TTC549 (cell line): ENCODE measurements at regions not wholly inside any gene's neighbourhood (a gene's known extent, or its start where the extent isn't known, plus 50 kb on each side); places are given as distances from the start of the nearest gene placed in this dataset.
"Not testable (repeated sequence)": the region's sequence is repeated elsewhere in the genome, so short reads cannot be mapped to it uniquely, and the experiment has no call there.

Experiments used
- FAIRE-seq: peaks from 2 replicates; lab custom pipeline; 2012; peaks lifted over from hg19 to GRCh38; lab: Jason Lieb, UNC

- no peak for FAIRE-seq
Measured at GRCh38 chr4:96317891-96318290, 478.0 kb downstream of the PDHA2 start.

- no peak for FAIRE-seq
Measured at GRCh38 chr4:96326846-96327245, 487.0 kb downstream of the PDHA2 start.

GRCh38 chr4:96342196-96342595 is 502.3 kb downstream of the PDHA2 start:
- no peak for FAIRE-seq

GRCh38 chr4:96342790-96343455 is 503.0 kb downstream of the PDHA2 start:
- no peak for FAIRE-seq

GRCh38 chr4:96343836-96344235 is 503.9 kb downstream of the PDHA2 start:
- FAIRE-seq = no peak

- no peak for FAIRE-seq
Measured at GRCh38 chr4:96347582-96347981, 507.7 kb downstream of the PDHA2 start.

GRCh38 chr4:96352051-96352517 is 512.2 kb downstream of the PDHA2 start:
- no peak for FAIRE-seq

- no peak for FAIRE-seq
Measured at GRCh38 chr4:96354036-96354712, 514.3 kb downstream of the PDHA2 start.

- no peak for FAIRE-seq
Measured at GRCh38 chr4:96355414-96355813, 515.5 kb downstream of the PDHA2 start.

- no peak for FAIRE-seq
Measured at GRCh38 chr4:96356591-96357370, 516.9 kb downstream of the PDHA2 start.

GRCh38 chr4:96366632-96367031 is 526.7 kb downstream of the PDHA2 start:
- FAIRE-seq = no peak

GRCh38 chr4:96375367-96375766 is 535.5 kb downstream of the PDHA2 start:
- no peak for FAIRE-seq

- no peak for FAIRE-seq
Measured at GRCh38 chr4:96379524-96379923, 539.6 kb downstream of the PDHA2 start.

GRCh38 chr4:96380106-96380505 is 540.2 kb downstream of the PDHA2 start:
- no peak for FAIRE-seq

GRCh38 chr4:96383349-96383748 is 543.5 kb downstream of the PDHA2 start:
- FAIRE-seq = no peak

- no peak for FAIRE-seq
Measured at GRCh38 chr4:96389770-96390169, 549.9 kb downstream of the PDHA2 start.

- FAIRE-seq = no peak
Measured at GRCh38 chr4:96390404-96390803, 550.5 kb downstream of the PDHA2 start.

GRCh38 chr4:96395747-96396146 is 555.9 kb downstream of the PDHA2 start:
- no peak for FAIRE-seq

- no peak for FAIRE-seq
Measured at GRCh38 chr4:96406742-96407141, 566.8 kb downstream of the PDHA2 start.

- FAIRE-seq = no peak
Measured at GRCh38 chr4:96407225-96407624, 567.3 kb downstream of the PDHA2 start.

GRCh38 chr4:96407738-96408463 is 568.0 kb downstream of the PDHA2 start:
- no peak for FAIRE-seq

GRCh38 chr4:96414853-96415252 is 575.0 kb downstream of the PDHA2 start:
- FAIRE-seq = not testable (repeated sequence)

GRCh38 chr4:96429657-96430056 is 589.8 kb downstream of the PDHA2 start:
- no peak for FAIRE-seq
